HepG2 (cell line): ENCODE measurements at regions not wholly inside any gene's neighbourhood (a gene's known extent, or its start where the extent isn't known, plus 50 kb on each side); places are given as distances from the start of the nearest gene placed in this dataset.

Source experiments
- ATAC-seq: fragments of 200-7000 bp; cut with Tn5 transposase; 3 replicates; pipeline ENCODE4 v1.9.1; 2020; ENCODE audit warnings: mild to moderate bottlenecking, moderate library complexity
- BruUV-seq: library from RNA; stranded (reverse); fragments of 400-500 nt; replicated peaks from 2 replicates; lab custom pipeline; 2021; lab: Mats Ljungman, UMichigan
- CTCF ChIA-PET: fragments of 300-600 bp; formaldehyde crosslinking; extraction: SDS; loops from one replicate; lab custom pipeline; 2021; ENCODE audit warnings: low total read pairs, inconsistent platforms, low intra/inter-chr PET ratio; lab: Yijun Ruan, JAX
- POLR2A ChIA-PET: fragments of 350-600 bp; sonication (Branson Sonifier 250); formaldehyde crosslinking; loops from one replicate; lab custom pipeline; 2020; ENCODE audit warnings: antibody characterized with exemption, inconsistent platforms; lab: Yijun Ruan, JAX
- DNase-seq: peaks from one replicate; pipeline ENCODE4 v3.0.0-alpha.2; 2015; ENCODE audit warnings: low spot score
- FAIRE-seq: peaks from 3 replicates; lab custom pipeline; 2011; peaks lifted over from hg19 to GRCh38; lab: Jason Lieb, UNC
- H2AFZ ChIP-seq: one replicate; pipeline ENCODE4 v1.6.1; 2011; ENCODE audit warnings: low read length, inconsistent platforms
- H3K27ac ChIP-seq: fragments of 300-600 bp; 3 replicates; pipeline ENCODE4 v1.8.0; 2011; ENCODE audit warnings: mixed run types, mild to moderate bottlenecking, mixed read lengths, low read length, inconsistent platforms; ENCODE audit not compliant: insufficient read depth; ENCODE audit errors: extremely low read length
- H3K27me3 ChIP-seq, 2 experiments: fragments of 200-600 bp in 1 of 2; 2 replicates in 1 of 2; 3 replicates in 1 of 2; pipeline versions ENCODE4 v1.6.0 to v1.8.0; 2011; ENCODE audit warnings: low read length in 2 of 2, mild to moderate bottlenecking in 2 of 2, moderate library complexity in 2 of 2, inconsistent platforms in 1 of 2; ENCODE audit not compliant: insufficient read depth in 2 of 2, control insufficient read depth in 1 of 2
- H3K36me3 ChIP-seq, 2 experiments: fragments of 200-600 bp in 1 of 2; replicated peaks in 1 of 2; 2 replicates in 1 of 2; 3 replicates in 1 of 2; pipeline versions ENCODE4 v1.5.1 to v1.8.0; 2011; ENCODE audit warnings: low read length in 2 of 2, inconsistent platforms in 1 of 2; ENCODE audit not compliant: insufficient read depth in 2 of 2, control insufficient read depth in 1 of 2
- H3K4me1 ChIP-seq: 2 replicates; pipeline ENCODE4 v1.5.1; 2012; ENCODE audit warnings: low read length, inconsistent platforms; ENCODE audit not compliant: insufficient read depth
- H3K4me2 ChIP-seq: 2 replicates; pipeline ENCODE4 v1.6.0; 2011; ENCODE audit warnings: low read depth, low read length, inconsistent platforms
- H3K4me3 ChIP-seq, 3 experiments: fragments of 200-600 bp in 1 of 3; sonication (generic), shearing (Covaris generic) in 1 of 3; replicated peaks in 1 of 3; 2 replicates each; pipeline ENCODE4 v1.5.1; 2011 to 2016; ENCODE audit warnings: low read length in 3 of 3, inconsistent platforms in 2 of 3, low read depth in 2 of 3, mild to moderate bottlenecking in 2 of 3, control low read depth in 1 of 3, mixed read lengths in 1 of 3; ENCODE audit not compliant: insufficient read depth in 1 of 3
- H3K79me2 ChIP-seq: one replicate; pipeline ENCODE4 v1.6.1; 2011; ENCODE audit warnings: low read length, inconsistent platforms; ENCODE audit not compliant: insufficient read depth
- H3K9ac ChIP-seq: 2 replicates; pipeline ENCODE4 v1.6.0; 2011; ENCODE audit warnings: mild to moderate bottlenecking, low read depth, low read length, inconsistent platforms; ENCODE audit not compliant: insufficient read depth
- H3K9me3 ChIP-seq: 2 replicates; pipeline ENCODE4 v1.5.1; 2012; ENCODE audit warnings: mild to moderate bottlenecking, low read length
- H4K20me1 ChIP-seq: 2 replicates; pipeline ENCODE4 v1.6.0; 2011; ENCODE audit warnings: inconsistent platforms, mild to moderate bottlenecking, low read length, moderate library complexity; ENCODE audit not compliant: insufficient read depth
- E2F2 ChIP-seq: sonication (generic); formaldehyde crosslinking; IDR thresholded peaks from 2 replicates; pipeline ENCODE4 v1.4.0; 2020; ENCODE audit warnings: missing genetic modification reagents, borderline replicate concordance
- ETS1 ChIP-seq: sonication (generic); formaldehyde crosslinking; IDR thresholded peaks from 2 replicates; pipeline ENCODE4 v1.4.0; 2020; ENCODE audit warnings: missing genetic modification reagents
- HOXD1 ChIP-seq: sonication (generic); formaldehyde crosslinking; IDR thresholded peaks from 2 replicates; pipeline ENCODE4 v1.5.0; 2020; ENCODE audit warnings: missing genetic modification reagents
- JDP2 ChIP-seq: sonication (generic); formaldehyde crosslinking; IDR thresholded peaks from 2 replicates; pipeline ENCODE4 v1.8.1; 2022; ENCODE audit warnings: missing genetic modification reagents, borderline replicate concordance
- SP140L ChIP-seq: sonication (generic); formaldehyde crosslinking; IDR thresholded peaks from 2 replicates; pipeline ENCODE4 v1.4.0; 2020; ENCODE audit warnings: missing genetic modification reagents, borderline replicate concordance
- TAF15 ChIP-seq: fragments of 200-400 bp; formaldehyde crosslinking; IDR thresholded peaks from one replicate; pipeline ENCODE4 v1.6.1; 2018; ENCODE audit warnings: mild to moderate bottlenecking, low read depth, low read length; ENCODE audit not compliant: poor library complexity, severe bottlenecking
- TFDP1 ChIP-seq: IDR thresholded peaks from 2 replicates; pipeline ENCODE4 v1.6.1; 2016; ENCODE audit warnings: missing compliant biosample characterization, missing genetic modification reagents, borderline replicate concordance
- ZBTB49 ChIP-seq: sonication (generic); formaldehyde crosslinking; IDR thresholded peaks from 2 replicates; pipeline ENCODE4 v1.4.0; 2020; ENCODE audit warnings: missing genetic modification reagents, borderline replicate concordance
- ZFP90 ChIP-seq: sonication (generic); formaldehyde crosslinking; IDR thresholded peaks from 2 replicates; pipeline ENCODE4 v1.8.0; 2022; ENCODE audit warnings: missing genetic modification reagents, mild to moderate bottlenecking, inconsistent platforms, borderline replicate concordance
- ZNF850 ChIP-seq: sonication (generic); formaldehyde crosslinking; conservative IDR thresholded peaks from 2 replicates; pipeline ENCODE4 v1.9.0; 2021; ENCODE audit warnings: mild to moderate bottlenecking, missing genetic modification reagents
- ZSCAN30 ChIP-seq: sonication (generic); formaldehyde crosslinking; IDR thresholded peaks from 2 replicates; pipeline ENCODE4 v1.5.0; 2020; ENCODE audit warnings: mild to moderate bottlenecking, missing genetic modification reagents
- WGBS: methylation state at CpG from one replicate; pipeline ENCODE4 v1.1.6; 2017; ENCODE audit warnings: low lambda C conversion rate; 5-methylcytosine and 5-hydroxymethylcytosine counted together
- in situ Hi-C: cut with HindIII; loops from 2 replicates; pipeline ENCODE4 v1.10.0; 2017; ENCODE audit warnings: low pct_unique_long_range_greater_than_20kb; ENCODE audit not compliant: extremely low pct_ligation_motif_present
- intact Hi-C: fragments of 100-400 bp; cut with micrococcal nuclease; formaldehyde crosslinking; loops from one replicate; pipeline ENCODE4 v1.10.0; 2022; ENCODE audit not compliant: unreplicated experiment

GRCh38 chr1:98268316-98268715, 347.5 kb upstream of the DPYD start:
- Histone ChIP-seq H3K4me1 (no peaks in the 10 kb centered on the region), H3K9me3 (no peaks in the 10 kb centered on the region), H3K4me3 (no peak overlapping the region), H3K79me2 (no peaks in the 10 kb centered on the region), H3K27me3 (no peaks in the 10 kb centered on the region), H3K36me3 (no peaks in the 10 kb centered on the region), H4K20me1 (no peaks in the 10 kb centered on the region), H3K4me2 (no peak overlapping the region), H3K9ac (no peak overlapping the region), H2AFZ (no peak overlapping the region), H3K27ac (no peak overlapping the region)
- DNase-seq: no peak
- intact Hi-C loops (no loop called here), in situ Hi-C loops (no loop called here)
- BruUV-seq: no TSS peak
- ATAC-seq: no peak
- TF ChIP-seq E2F2 (CRISPR knock-in tag) (no peak), SP140L (CRISPR knock-in tag) (no peak)
- ChIA-PET CTCF (no interaction called here), POLR2A (no interaction called here)
- 9% methylated on average over 3 of the region's 3 CpGs for WGBS
- no peak for FAIRE-seq

- no peak for DNase-seq
- H3K27me3 ChIP-seq: no peaks in the 10 kb centered on the region
- no peaks in the 10 kb centered on the region for H3K79me2 ChIP-seq
- no peak overlapping the region for H3K4me3 ChIP-seq
- ChIA-PET CTCF (no interaction called here), POLR2A (no interaction called here)
- intact Hi-C loops: no loop called here
- H3K27ac ChIP-seq: no peak overlapping the region
- H3K9me3 ChIP-seq: no peaks in the 10 kb centered on the region
- BruUV-seq: no TSS peak
- no peaks in the 10 kb centered on the region for H3K36me3 ChIP-seq
- no peak for FAIRE-seq
- H2AFZ ChIP-seq: no peak overlapping the region
- no peak for ATAC-seq
- H3K4me2 ChIP-seq: no peak overlapping the region
- in situ Hi-C loops: no loop called here
- no peaks in the 10 kb centered on the region for H4K20me1 ChIP-seq
- no peaks in the 10 kb centered on the region for H3K4me1 ChIP-seq
- H3K9ac ChIP-seq: no peak overlapping the region
- 1% methylated on average over 3 of the region's 3 CpGs for WGBS
- no peak for TF ChIP-seq ETS1 (CRISPR knock-in tag)
- no peak for TF ChIP-seq ZSCAN30 (CRISPR knock-in tag)
- TF ChIP-seq TFDP1: no peak
- no peak for TF ChIP-seq JDP2 (CRISPR knock-in tag)
- TF ChIP-seq ZNF850 (CRISPR knock-in tag): no peak
- no peak for TF ChIP-seq HOXD1 (CRISPR knock-in tag)
- TF ChIP-seq TAF15: no peak
- TF ChIP-seq ZFP90 (CRISPR knock-in tag): no peak
- no peak for TF ChIP-seq ZBTB49 (CRISPR knock-in tag)
Measured at GRCh38 chr1:98267423-98267822, 346.6 kb upstream of the DPYD start.
